ENCODE measurements at regions not wholly inside any gene's neighbourhood (a gene's known extent, or its start where the extent isn't known, plus 50 kb on each side); places are given as distances from the start of the nearest gene placed in this dataset.
"Not testable (repeated sequence)": the region's sequence is repeated elsewhere in the genome, so short reads cannot be mapped to it uniquely, and the experiment has no call there.

- no peak for DNase-seq
Observed at GRCh38 chr9:110029429-110029955, 178.5 kb downstream of the C9orf152 start.

- DNase-seq, result no peak
Observed at GRCh38 chr9:110029956-110030480, 177.9 kb downstream of the C9orf152 start.

GRCh38 chr9:110030632-110031031, 177.3 kb downstream of the C9orf152 start:
- no peak for DNase-seq

GRCh38 chr9:110031511-110032173, 176.3 kb downstream of the C9orf152 start:
- DNase-seq, result no peak

GRCh38 chr9:110032532-110032931, 175.4 kb downstream of the C9orf152 start:
- DNase-seq, result not testable (repeated sequence)

GRCh38 chr9:110033869-110034268, 174.1 kb downstream of the C9orf152 start:
- no peak for DNase-seq

GRCh38 chr9:110036286-110036685, 171.7 kb downstream of the C9orf152 start:
- no peak for DNase-seq

GRCh38 chr9:110040788-110041187, 167.2 kb downstream of the C9orf152 start:
- no peak for DNase-seq

- DNase-seq, result no peak
Observed at GRCh38 chr9:110041452-110041851, 166.5 kb downstream of the C9orf152 start.

- no peak for DNase-seq
Observed at GRCh38 chr9:110047232-110047954, 160.6 kb downstream of the C9orf152 start.

- peak; percentile 60 for DNase-seq
Observed at GRCh38 chr9:110047955-110048402, 160.0 kb downstream of the C9orf152 start.

- DNase-seq, result peak; percentile 80
Observed at GRCh38 chr9:110048403-110048975, 159.5 kb downstream of the C9orf152 start.

GRCh38 chr9:110048976-110049698, 158.8 kb downstream of the C9orf152 start:
- DNase-seq, result no peak

GRCh38 chr9:110049699-110050450, 158.1 kb downstream of the C9orf152 start:
- DNase-seq, result no peak

GRCh38 chr9:110050925-110051355, 157.0 kb downstream of the C9orf152 start:
- no peak for DNase-seq

GRCh38 chr9:110056062-110056461, 151.9 kb downstream of the C9orf152 start:
- DNase-seq, result no peak

- no peak for DNase-seq
Observed at GRCh38 chr9:110058304-110058953, 149.5 kb downstream of the C9orf152 start.

GRCh38 chr9:110059461-110059860, 148.5 kb downstream of the C9orf152 start:
- no peak for DNase-seq

- no peak for DNase-seq
Observed at GRCh38 chr9:110064803-110065202, 143.2 kb downstream of the C9orf152 start.

- no peak for DNase-seq
Observed at GRCh38 chr9:110065532-110065931, 142.4 kb downstream of the C9orf152 start.

- DNase-seq, result no peak
Observed at GRCh38 chr9:110066929-110067716, 140.8 kb downstream of the C9orf152 start.
